Activated CD8-positive, alpha-beta T cell treated with anti-CD3 and anti-CD28 coated beads, Interleukin-2, amount 10 ng/mL, durations not matched to agents 7 days and 5 days (primary cell): ENCODE measurements at regions not wholly inside any gene's neighbourhood (a gene's known extent, or its start where the extent isn't known, plus 50 kb on each side); places are given as distances from the start of the nearest gene placed in this dataset.
"Not testable (repeated sequence)": the region's sequence is repeated elsewhere in the genome, so short reads cannot be mapped to it uniquely, and the experiment has no call there.

Experiments
- ATAC-seq: fragments of 150-1000 bp; cut with Tn5 transposase; one replicate; pipeline ENCODE4 v1.10.0; 2021; ENCODE audit warnings: moderate library complexity
- CTCF ChIA-PET: fragments of 350-600 bp; sonication (Branson Sonifier 250); formaldehyde crosslinking; loops from one replicate; lab custom pipeline; 2021; ENCODE audit warnings: antibody characterized with exemption; lab: Charles Lee
- POLR2A ChIA-PET: fragments of 350-600 bp; sonication (Branson Sonifier 250); formaldehyde crosslinking; loops from one replicate; lab custom pipeline; 2021; ENCODE audit warnings: antibody characterized with exemption; lab: Charles Lee
- DNase-seq: peaks from one replicate; pipeline ENCODE4 v3.0.0-alpha.2; 2020
- H3K27ac Mint-ChIP-seq: one replicate; pipeline ENCODE4 v1.8.0; 2021; ENCODE audit warnings: mild to moderate bottlenecking, mixed read lengths
- H3K27me3 Mint-ChIP-seq: one replicate; pipeline ENCODE4 v1.8.0; 2021; ENCODE audit warnings: low read depth, mixed read lengths
- H3K36me3 Mint-ChIP-seq: one replicate; pipeline ENCODE4 v1.8.0; 2021; ENCODE audit warnings: low read depth, mixed read lengths
- H3K4me1 Mint-ChIP-seq: one replicate; pipeline ENCODE4 v1.8.0; 2021; ENCODE audit warnings: low read depth, mixed read lengths
- H3K4me3 Mint-ChIP-seq: one replicate; pipeline ENCODE4 v1.8.0; 2021; ENCODE audit warnings: mild to moderate bottlenecking, mixed read lengths
- H3K9me3 Mint-ChIP-seq: one replicate; pipeline ENCODE4 v1.8.0; 2022; ENCODE audit warnings: mixed read lengths; ENCODE audit not compliant: insufficient read depth

- Mint-ChIP-seq H3K36me3 (no peaks in the 10 kb centered on the region), H3K27ac (no peak overlapping the region), H3K4me3 (no peak overlapping the region), H3K9me3 (peaks cover 4% of the 10 kb centered on the region), H3K4me1 (no peaks in the 10 kb centered on the region), H3K27me3 (no peaks in the 10 kb centered on the region)
- no peak for ATAC-seq
- ChIA-PET CTCF (no interaction called here), POLR2A (no interaction called here)
- DNase-seq = no peak
Measured at GRCh38 chr3:88988906-88989305, 118.5 kb upstream of the EPHA3 start.

- POLR2A ChIA-PET = no interaction called here
- Mint-ChIP-seq H3K4me1 (no peaks in the 10 kb centered on the region), H3K9me3 (peaks cover 4% of the 10 kb centered on the region), H3K36me3 (no peaks in the 10 kb centered on the region), H3K27ac (no peak overlapping the region), H3K4me3 (no peak overlapping the region), H3K27me3 (no peaks in the 10 kb centered on the region)
- CTCF ChIA-PET = no interaction called here
- ATAC-seq (no peak), DNase-seq (no peak)
Measured at GRCh38 chr3:88991496-88991895, 115.9 kb upstream of the EPHA3 start.

GRCh38 chr3:88996691-88997090 lies 110.7 kb upstream of the EPHA3 start:
- ChIA-PET CTCF (no interaction called here), POLR2A (no interaction called here)
- Mint-ChIP-seq H3K4me1 (no peaks in the 10 kb centered on the region), H3K27me3 (no peaks in the 10 kb centered on the region), H3K36me3 (no peaks in the 10 kb centered on the region), H3K4me3 (no peak overlapping the region), H3K27ac (no peak overlapping the region), H3K9me3 (peaks cover 4% of the 10 kb centered on the region)
- ATAC-seq (no peak), DNase-seq (no peak)

GRCh38 chr3:88997260-88997659 lies 110.2 kb upstream of the EPHA3 start:
- Mint-ChIP-seq H3K4me1 (no peaks in the 10 kb centered on the region), H3K27ac (no peak overlapping the region), H3K36me3 (no peaks in the 10 kb centered on the region), H3K9me3 (peaks cover 4% of the 10 kb centered on the region), H3K4me3 (no peak overlapping the region), H3K27me3 (no peaks in the 10 kb centered on the region)
- CTCF ChIA-PET = no interaction called here
- no peak for DNase-seq
- POLR2A ChIA-PET = no interaction called here
- ATAC-seq = no peak

- ChIA-PET POLR2A (no interaction called here), CTCF (no interaction called here)
- DNase-seq (no peak), ATAC-seq (no peak)
- Mint-ChIP-seq H3K9me3 (peaks cover 10% of the 10 kb centered on the region), H3K4me3 (no peak overlapping the region), H3K36me3 (no peaks in the 10 kb centered on the region), H3K27ac (no peak overlapping the region), H3K4me1 (no peaks in the 10 kb centered on the region), H3K27me3 (no peaks in the 10 kb centered on the region)
Measured at GRCh38 chr3:89000886-89001285, 106.5 kb upstream of the EPHA3 start.

- Mint-ChIP-seq H3K9me3 (peaks cover 10% of the 10 kb centered on the region), H3K27me3 (no peaks in the 10 kb centered on the region), H3K4me3 (no peak overlapping the region), H3K27ac (no peak overlapping the region), H3K36me3 (no peaks in the 10 kb centered on the region), H3K4me1 (no peaks in the 10 kb centered on the region)
- no peak for ATAC-seq
- no peak for DNase-seq
- POLR2A ChIA-PET = no interaction called here
- CTCF ChIA-PET = no interaction called here
Measured at GRCh38 chr3:89002191-89002590, 105.2 kb upstream of the EPHA3 start.

GRCh38 chr3:89013536-89013935 lies 93.9 kb upstream of the EPHA3 start:
- H3K9me3 Mint-ChIP-seq = peaks cover 3% of the 10 kb centered on the region
- no peak overlapping the region for H3K27ac Mint-ChIP-seq
- ChIA-PET CTCF (no interaction called here), POLR2A (no interaction called here)
- no peak for DNase-seq
- H3K4me1 Mint-ChIP-seq = no peaks in the 10 kb centered on the region
- no peaks in the 10 kb centered on the region for H3K36me3 Mint-ChIP-seq
- H3K27me3 Mint-ChIP-seq = no peaks in the 10 kb centered on the region
- ATAC-seq = no peak
- H3K4me3 Mint-ChIP-seq = no peak overlapping the region

- ATAC-seq (no peak), DNase-seq (no peak)
- Mint-ChIP-seq H3K27ac (no peak overlapping the region), H3K4me1 (no peaks in the 10 kb centered on the region), H3K4me3 (no peak overlapping the region), H3K36me3 (no peaks in the 10 kb centered on the region), H3K9me3 (peaks cover 7% of the 10 kb centered on the region), H3K27me3 (no peaks in the 10 kb centered on the region)
- ChIA-PET POLR2A (no interaction called here), CTCF (no interaction called here)
Measured at GRCh38 chr3:89017531-89017930, 89.9 kb upstream of the EPHA3 start.

GRCh38 chr3:89025185-89025584 lies 82.2 kb upstream of the EPHA3 start:
- no peak for DNase-seq
- Mint-ChIP-seq H3K4me1 (no peaks in the 10 kb centered on the region), H3K9me3 (no peaks in the 10 kb centered on the region), H3K36me3 (no peaks in the 10 kb centered on the region), H3K27me3 (no peaks in the 10 kb centered on the region), H3K27ac (no peak overlapping the region), H3K4me3 (no peak overlapping the region)
- ChIA-PET POLR2A (no interaction called here), CTCF (no interaction called here)
- ATAC-seq = no peak

GRCh38 chr3:89032346-89033013 lies 74.9 kb upstream of the EPHA3 start:
- no peak overlapping the region for H3K27ac Mint-ChIP-seq
- CTCF ChIA-PET = no interaction called here

GRCh38 chr3:89034723-89035122 lies 72.7 kb upstream of the EPHA3 start:
- H3K9me3 Mint-ChIP-seq, H3K27ac Mint-ChIP-seq, H3K4me1 Mint-ChIP-seq, H3K4me3 Mint-ChIP-seq, CTCF ChIA-PET, POLR2A ChIA-PET, H3K36me3 Mint-ChIP-seq, ATAC-seq, DNase-seq, H3K27me3 Mint-ChIP-seq: not testable (repeated sequence)

More at GRCh38 chr3:89032346-89033013, 74.9 kb upstream of the EPHA3 start:
- DNase-seq (no peak), ATAC-seq (no peak)
- Mint-ChIP-seq H3K9me3 (no peaks in the 10 kb centered on the region), H3K36me3 (no peaks in the 10 kb centered on the region), H3K4me1 (no peaks in the 10 kb centered on the region), H3K4me3 (no peak overlapping the region), H3K27me3 (no peaks in the 10 kb centered on the region)
- POLR2A ChIA-PET = no interaction called here

- Mint-ChIP-seq H3K4me3 (no peak overlapping the region), H3K36me3 (no peaks in the 10 kb centered on the region), H3K4me1 (no peaks in the 10 kb centered on the region), H3K27ac (no peak overlapping the region), H3K27me3 (no peaks in the 10 kb centered on the region), H3K9me3 (no peaks in the 10 kb centered on the region)
- DNase-seq = no peak
- ATAC-seq = no peak
- POLR2A ChIA-PET = no interaction called here
- CTCF ChIA-PET = no interaction called here
Measured at GRCh38 chr3:89038869-89039268, 68.6 kb upstream of the EPHA3 start.

GRCh38 chr3:89042236-89042835 lies 65.1 kb upstream of the EPHA3 start:
- no peak overlapping the region for H3K4me3 Mint-ChIP-seq
- H3K36me3 Mint-ChIP-seq = no peaks in the 10 kb centered on the region
- no peaks in the 10 kb centered on the region for H3K27me3 Mint-ChIP-seq
- H3K27ac Mint-ChIP-seq = no peak overlapping the region
- ChIA-PET POLR2A (no interaction called here), CTCF (no interaction called here)
- H3K9me3 Mint-ChIP-seq = peaks cover 4% of the 10 kb centered on the region
- H3K4me1 Mint-ChIP-seq = no peaks in the 10 kb centered on the region
- ATAC-seq (no peak), DNase-seq (no peak)
